ENCODE measurements at regions not wholly inside any gene's neighbourhood (a gene's known extent, or its start where the extent isn't known, plus 50 kb on each side); places are given as distances from the start of the nearest gene placed in this dataset.

GRCh38 chr6:28814032-28814976 is 109.5 kb downstream of the TRIM27 start:
- H3K4me3 Mint-ChIP-seq, result peak overlapping the region; percentile 85
- DNase-seq (ENCODE audit: low spot score), result peak; percentile 58
- no peaks in the 10 kb centered on the region for H3K36me3 Mint-ChIP-seq
- POLR2A ChIA-PET, result no interaction called here
- H3K27ac Mint-ChIP-seq, result no peak overlapping the region
- H3K9me3 Mint-ChIP-seq, result no peaks in the 10 kb centered on the region
- peaks cover 100% of the 10 kb centered on the region for H3K27me3 Mint-ChIP-seq (ENCODE audit: low read depth)
- ATAC-seq, result no peak; the same call in 1 of the 2 replicates
- peaks cover 71% of the 10 kb centered on the region for H3K4me1 Mint-ChIP-seq
- CTCF ChIA-PET, result interaction anchor here (1.7 kb wide), 1 partner anchor 23 kb away, joined by 5 read pairs; no protein-coding TSS in a partner anchor
- TF ChIP-seq, protein P1, sequence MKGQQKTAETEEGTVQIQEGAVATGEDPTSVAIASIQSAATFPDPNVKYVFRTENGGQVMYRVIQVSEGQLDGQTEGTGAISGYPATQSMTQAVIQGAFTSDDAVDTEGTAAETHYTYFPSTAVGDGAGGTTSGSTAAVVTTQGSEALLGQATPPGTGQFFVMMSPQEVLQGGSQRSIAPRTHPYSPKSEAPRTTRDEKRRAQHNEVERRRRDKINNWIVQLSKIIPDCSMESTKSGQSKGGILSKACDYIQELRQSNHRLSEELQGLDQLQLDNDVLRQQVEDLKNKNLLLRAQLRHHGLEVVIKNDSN (CRISPR knock-in tag; IDR thresholded peaks at IDR 0.05), result no peak
- TF ChIP-seq, protein P2, sequence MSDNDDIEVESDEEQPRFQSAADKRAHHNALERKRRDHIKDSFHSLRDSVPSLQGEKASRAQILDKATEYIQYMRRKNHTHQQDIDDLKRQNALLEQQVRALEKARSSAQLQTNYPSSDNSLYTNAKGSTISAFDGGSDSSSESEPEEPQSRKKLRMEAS (CRISPR knock-in tag; IDR thresholded peaks at IDR 0.05), result 0 out of 2 replicates have a peak, but pooled peaks have one; percentile 47
- TF ChIP-seq, protein P3, sequence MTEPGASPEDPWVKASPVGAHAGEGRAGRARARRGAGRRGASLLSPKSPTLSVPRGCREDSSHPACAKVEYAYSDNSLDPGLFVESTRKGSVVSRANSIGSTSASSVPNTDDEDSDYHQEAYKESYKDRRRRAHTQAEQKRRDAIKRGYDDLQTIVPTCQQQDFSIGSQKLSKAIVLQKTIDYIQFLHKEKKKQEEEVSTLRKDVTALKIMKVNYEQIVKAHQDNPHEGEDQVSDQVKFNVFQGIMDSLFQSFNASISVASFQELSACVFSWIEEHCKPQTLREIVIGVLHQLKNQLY (CRISPR knock-in tag; IDR thresholded peaks at IDR 0.05), result no peak
- TF ChIP-seq, protein P4, sequence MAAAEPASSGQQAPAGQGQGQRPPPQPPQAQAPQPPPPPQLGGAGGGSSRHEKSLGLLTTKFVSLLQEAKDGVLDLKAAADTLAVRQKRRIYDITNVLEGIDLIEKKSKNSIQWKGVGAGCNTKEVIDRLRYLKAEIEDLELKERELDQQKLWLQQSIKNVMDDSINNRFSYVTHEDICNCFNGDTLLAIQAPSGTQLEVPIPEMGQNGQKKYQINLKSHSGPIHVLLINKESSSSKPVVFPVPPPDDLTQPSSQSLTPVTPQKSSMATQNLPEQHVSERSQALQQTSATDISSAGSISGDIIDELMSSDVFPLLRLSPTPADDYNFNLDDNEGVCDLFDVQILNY (CRISPR knock-in tag; IDR thresholded peaks at IDR 0.05), result no peak
- 0 out of 2 replicates have a peak, but pooled peaks have one; percentile 42 for TF ChIP-seq KAT7 (CRISPR knock-in tag; IDR thresholded peaks at IDR 0.05; ENCODE audit: borderline replicate concordance)
- TF ChIP-seq STAT6 (CRISPR knock-in tag; conservative IDR thresholded peaks at IDR 0.05; ENCODE audit: low read depth), result no peak
- no peak for TF ChIP-seq IRF2 (CRISPR knock-in tag; IDR thresholded peaks at IDR 0.05; ENCODE audit: borderline replicate concordance, low read depth)
- TF ChIP-seq, protein P5, sequence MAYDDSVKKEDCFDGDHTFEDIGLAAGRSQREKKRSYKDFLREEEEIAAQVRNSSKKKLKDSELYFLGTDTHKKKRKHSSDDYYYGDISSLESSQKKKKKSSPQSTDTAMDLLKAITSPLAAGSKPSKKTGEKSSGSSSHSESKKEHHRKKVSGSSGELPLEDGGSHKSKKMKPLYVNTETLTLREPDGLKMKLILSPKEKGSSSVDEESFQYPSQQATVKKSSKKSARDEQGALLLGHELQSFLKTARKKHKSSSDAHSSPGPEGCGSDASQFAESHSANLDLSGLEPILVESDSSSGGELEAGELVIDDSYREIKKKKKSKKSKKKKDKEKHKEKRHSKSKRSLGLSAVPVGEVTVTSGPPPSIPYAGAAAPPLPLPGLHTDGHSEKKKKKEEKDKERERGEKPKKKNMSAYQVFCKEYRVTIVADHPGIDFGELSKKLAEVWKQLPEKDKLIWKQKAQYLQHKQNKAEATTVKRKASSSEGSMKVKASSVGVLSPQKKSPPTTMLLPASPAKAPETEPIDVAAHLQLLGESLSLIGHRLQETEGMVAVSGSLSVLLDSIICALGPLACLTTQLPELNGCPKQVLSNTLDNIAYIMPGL (CRISPR knock-in tag; IDR thresholded peaks at IDR 0.05), result peak; percentile 72
- TF ChIP-seq, protein P6, sequence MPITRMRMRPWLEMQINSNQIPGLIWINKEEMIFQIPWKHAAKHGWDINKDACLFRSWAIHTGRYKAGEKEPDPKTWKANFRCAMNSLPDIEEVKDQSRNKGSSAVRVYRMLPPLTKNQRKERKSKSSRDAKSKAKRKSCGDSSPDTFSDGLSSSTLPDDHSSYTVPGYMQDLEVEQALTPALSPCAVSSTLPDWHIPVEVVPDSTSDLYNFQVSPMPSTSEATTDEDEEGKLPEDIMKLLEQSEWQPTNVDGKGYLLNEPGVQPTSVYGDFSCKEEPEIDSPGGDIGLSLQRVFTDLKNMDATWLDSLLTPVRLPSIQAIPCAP (CRISPR knock-in tag; IDR thresholded peaks at IDR 0.05), result 0 out of 2 replicates have a peak, but pooled peaks have one; percentile 43
- peak; percentile 84 for TF ChIP-seq ETV6 (CRISPR knock-in tag; IDR thresholded peaks at IDR 0.05)
- TF ChIP-seq ZNF121 (CRISPR knock-in tag; IDR thresholded peaks at IDR 0.05), result no peak
- TF ChIP-seq ZNF512 (CRISPR knock-in tag; IDR thresholded peaks at IDR 0.05; ENCODE audit: borderline replicate concordance), result 0 out of 2 replicates have a peak, but pooled peaks have one; percentile 20
- no peak; the same call in 1 of the 2 replicates for TF ChIP-seq SP1 (CRISPR knock-in tag; conservative IDR thresholded peaks at IDR 0.05)
- no peak for TF ChIP-seq ATF1 (CRISPR knock-in tag; IDR thresholded peaks at IDR 0.05)
- no peak for TF ChIP-seq PREB (CRISPR knock-in tag; IDR thresholded peaks at IDR 0.05; ENCODE audit: borderline replicate concordance)
- no peak for TF ChIP-seq HMGA2 (CRISPR knock-in tag; IDR thresholded peaks at IDR 0.05)
- TF ChIP-seq, protein P7, sequence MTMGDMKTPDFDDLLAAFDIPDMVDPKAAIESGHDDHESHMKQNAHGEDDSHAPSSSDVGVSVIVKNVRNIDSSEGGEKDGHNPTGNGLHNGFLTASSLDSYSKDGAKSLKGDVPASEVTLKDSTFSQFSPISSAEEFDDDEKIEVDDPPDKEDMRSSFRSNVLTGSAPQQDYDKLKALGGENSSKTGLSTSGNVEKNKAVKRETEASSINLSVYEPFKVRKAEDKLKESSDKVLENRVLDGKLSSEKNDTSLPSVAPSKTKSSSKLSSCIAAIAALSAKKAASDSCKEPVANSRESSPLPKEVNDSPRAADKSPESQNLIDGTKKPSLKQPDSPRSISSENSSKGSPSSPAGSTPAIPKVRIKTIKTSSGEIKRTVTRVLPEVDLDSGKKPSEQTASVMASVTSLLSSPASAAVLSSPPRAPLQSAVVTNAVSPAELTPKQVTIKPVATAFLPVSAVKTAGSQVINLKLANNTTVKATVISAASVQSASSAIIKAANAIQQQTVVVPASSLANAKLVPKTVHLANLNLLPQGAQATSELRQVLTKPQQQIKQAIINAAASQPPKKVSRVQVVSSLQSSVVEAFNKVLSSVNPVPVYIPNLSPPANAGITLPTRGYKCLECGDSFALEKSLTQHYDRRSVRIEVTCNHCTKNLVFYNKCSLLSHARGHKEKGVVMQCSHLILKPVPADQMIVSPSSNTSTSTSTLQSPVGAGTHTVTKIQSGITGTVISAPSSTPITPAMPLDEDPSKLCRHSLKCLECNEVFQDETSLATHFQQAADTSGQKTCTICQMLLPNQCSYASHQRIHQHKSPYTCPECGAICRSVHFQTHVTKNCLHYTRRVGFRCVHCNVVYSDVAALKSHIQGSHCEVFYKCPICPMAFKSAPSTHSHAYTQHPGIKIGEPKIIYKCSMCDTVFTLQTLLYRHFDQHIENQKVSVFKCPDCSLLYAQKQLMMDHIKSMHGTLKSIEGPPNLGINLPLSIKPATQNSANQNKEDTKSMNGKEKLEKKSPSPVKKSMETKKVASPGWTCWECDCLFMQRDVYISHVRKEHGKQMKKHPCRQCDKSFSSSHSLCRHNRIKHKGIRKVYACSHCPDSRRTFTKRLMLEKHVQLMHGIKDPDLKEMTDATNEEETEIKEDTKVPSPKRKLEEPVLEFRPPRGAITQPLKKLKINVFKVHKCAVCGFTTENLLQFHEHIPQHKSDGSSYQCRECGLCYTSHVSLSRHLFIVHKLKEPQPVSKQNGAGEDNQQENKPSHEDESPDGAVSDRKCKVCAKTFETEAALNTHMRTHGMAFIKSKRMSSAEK (CRISPR knock-in tag; IDR thresholded peaks at IDR 0.05; ENCODE audit: borderline replicate concordance), result no peak
- TF ChIP-seq ERG (CRISPR knock-in tag; IDR thresholded peaks at IDR 0.05), result no peak

Data from WTC11 (cell line).